SK-N-SH treated with all-trans-retinoic acid at 6 μM for 48 hours (cell line): ENCODE measurements at regions not wholly inside any gene's neighbourhood (a gene's known extent, or its start where the extent isn't known, plus 50 kb on each side); places are given as distances from the start of the nearest gene placed in this dataset.

Source experiments
- ARNTL ChIP-seq: fragments of 450-650 bp; formaldehyde crosslinking; IDR thresholded peaks from 2 replicates; pipeline ENCODE4 v1.5.0; 2020; ENCODE audit warnings: low read depth, mild to moderate bottlenecking, moderate library complexity, borderline replicate concordance
- BACH2 ChIP-seq: fragments of 250-450 bp; sonication (Bioruptor Pico); IDR thresholded peaks from 2 replicates; pipeline ENCODE4 v1.9.0; 2021; ENCODE audit warnings: mild to moderate bottlenecking, borderline replicate concordance
- CREB5 ChIP-seq: fragments of 250-450 bp; sonication (Bioruptor Pico); IDR thresholded peaks from 2 replicates; pipeline ENCODE4 v1.5.1; 2020; ENCODE audit warnings: low read depth, mild to moderate bottlenecking, moderate library complexity
- CSDC2 ChIP-seq: fragments of 250-450 bp; sonication (Bioruptor Pico); IDR thresholded peaks from 2 replicates; pipeline ENCODE4 v1.5.0; 2020; ENCODE audit warnings: mild to moderate bottlenecking, moderate library complexity
- GLIS3 ChIP-seq: fragments of 250-450 bp; sonication (Bioruptor Pico); IDR thresholded peaks from 2 replicates; pipeline ENCODE4 v1.5.0; 2020; ENCODE audit warnings: mild to moderate bottlenecking, moderate library complexity
- ISL1 ChIP-seq: fragments of 250-450 bp; sonication (Bioruptor Pico); IDR thresholded peaks from 2 replicates; pipeline ENCODE4 v2.1.2; 2022; ENCODE audit warnings: mild to moderate bottlenecking, moderate library complexity
- PATZ1 ChIP-seq: fragments of 250-450 bp; sonication (Bioruptor Pico); IDR thresholded peaks from 2 replicates; pipeline ENCODE4 v1.8.0; 2020; ENCODE audit warnings: mild to moderate bottlenecking, moderate library complexity, borderline replicate concordance
- PPARA ChIP-seq: fragments of 250-450 bp; sonication (Bioruptor Pico); IDR thresholded peaks from 2 replicates; pipeline ENCODE4 v1.5.0; 2020; ENCODE audit warnings: mild to moderate bottlenecking, borderline replicate concordance
- RARB ChIP-seq: fragments of 250-450 bp; sonication (Bioruptor Pico); IDR thresholded peaks from 2 replicates; pipeline ENCODE4 v1.8.0; 2021; ENCODE audit warnings: mild to moderate bottlenecking, moderate library complexity
- SNAI2 ChIP-seq: fragments of 250-450 bp; sonication (Bioruptor Pico); IDR thresholded peaks from 2 replicates; pipeline ENCODE4 v1.5.0; 2020; ENCODE audit warnings: mild to moderate bottlenecking, moderate library complexity
- TCF4 ChIP-seq: fragments of 250-450 bp; sonication (Bioruptor Pico); IDR thresholded peaks from 2 replicates; pipeline ENCODE4 v1.8.0; 2021; ENCODE audit warnings: mild to moderate bottlenecking, moderate library complexity, borderline replicate concordance
- ZC3H10 ChIP-seq: fragments of 250-450 bp; sonication (Bioruptor Pico); IDR thresholded peaks from 2 replicates; pipeline ENCODE4 v1.5.1; 2021; ENCODE audit warnings: mild to moderate bottlenecking, moderate library complexity
- ZFP3 ChIP-seq: fragments of 250-450 bp; sonication (Bioruptor Pico); IDR thresholded peaks from 2 replicates; pipeline ENCODE4 v1.5.0; 2020; ENCODE audit warnings: mild to moderate bottlenecking, moderate library complexity
- ZFP30 ChIP-seq: fragments of 450-650 bp; formaldehyde crosslinking; IDR thresholded peaks from 2 replicates; pipeline ENCODE4 v1.5.0; 2022; ENCODE audit warnings: mild to moderate bottlenecking, moderate library complexity

GRCh38 chr15:100708916-100709315 lies 106.5 kb downstream of the ASB7 start:
- TF ChIP-seq ISL1 (CRISPR knock-in tag) (no peak), GLIS3 (no peak), SNAI2 (CRISPR knock-in tag) (no peak), RARB (CRISPR knock-in tag) (no peak), ZFP3 (no peak), ZFP30 (CRISPR knock-in tag) (no peak), ZC3H10 (CRISPR knock-in tag) (no peak), ARNTL (no peak), PATZ1 (no peak), TCF4 (no peak), CREB5 (no peak), BACH2 (no peak), PPARA (no peak), CSDC2 (CRISPR knock-in tag) (no peak)
